ENCODE measurements at regions not wholly inside any gene's neighbourhood (a gene's known extent, or its start where the extent isn't known, plus 50 kb on each side); places are given as distances from the start of the nearest gene placed in this dataset.

- no peak for DNase-seq
Observed at GRCh38 chr5:3827624-3828023, 232.0 kb downstream of the IRX1 start.

DNA sequence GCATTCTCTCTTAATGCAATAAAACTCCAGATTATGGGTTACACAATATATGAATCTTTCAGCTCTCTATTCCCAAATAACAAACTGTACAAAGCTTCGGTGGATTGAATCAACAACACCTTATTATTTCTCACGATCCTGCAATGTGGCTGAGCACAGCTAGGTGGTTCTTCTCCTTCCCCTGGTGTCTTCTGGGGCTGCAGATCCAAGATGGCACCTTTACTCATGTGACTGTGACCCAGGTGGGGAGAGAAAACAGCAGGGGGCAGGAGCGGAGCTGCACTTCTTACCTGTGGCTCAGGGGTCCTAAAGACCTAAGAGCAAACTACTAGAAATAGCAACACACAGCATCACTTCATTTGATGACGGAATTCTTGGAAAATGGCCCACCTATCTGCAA, 233.1 kb downstream of the IRX1 start:
- DNase-seq: no peak

DNA sequence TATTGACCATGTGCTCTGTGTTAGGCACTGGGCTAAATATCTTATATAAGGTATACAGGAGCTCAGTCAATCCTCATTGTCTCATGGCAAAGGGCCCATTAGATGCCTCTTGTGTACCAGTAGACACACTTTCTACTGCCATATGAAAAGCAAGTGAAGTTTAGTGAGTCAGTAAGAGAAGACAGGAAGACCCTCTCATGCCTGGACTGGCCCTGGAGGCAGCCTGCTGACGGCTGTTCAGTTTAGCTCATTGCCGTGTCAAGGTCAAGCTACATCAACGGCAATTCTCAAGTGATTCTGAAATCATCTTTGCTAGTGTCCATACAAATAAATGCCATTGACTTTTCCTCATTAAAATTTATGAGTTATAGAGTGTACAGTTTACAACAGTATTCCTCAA, 237.9 kb downstream of the IRX1 start:
- no peak for DNase-seq

- no peak for DNase-seq
Observed at GRCh38 chr5:3835811-3836210, 240.2 kb downstream of the IRX1 start.

- DNase-seq: no peak
Observed at GRCh38 chr5:3836528-3836927, 240.9 kb downstream of the IRX1 start.

DNA sequence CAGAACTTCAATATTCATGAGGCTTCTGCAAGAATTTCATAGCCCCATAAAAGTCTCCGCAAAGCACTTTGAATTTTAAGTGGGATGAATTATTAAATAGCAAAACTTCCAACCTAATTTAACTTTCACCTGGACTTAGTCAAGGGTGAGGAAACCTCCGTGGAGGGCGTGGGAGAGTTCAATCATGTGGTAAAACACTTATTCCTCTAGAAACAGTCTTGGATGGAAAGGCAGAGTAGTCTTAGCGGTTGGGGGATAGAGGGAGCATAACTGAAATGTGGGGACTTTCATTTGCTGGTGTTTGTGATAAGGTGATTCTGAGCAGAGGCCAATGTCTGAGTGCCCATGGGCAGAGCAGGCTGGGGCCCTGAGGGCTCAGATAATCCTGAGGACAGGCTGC, 241.9 kb downstream of the IRX1 start:
- no peak for DNase-seq

DNA sequence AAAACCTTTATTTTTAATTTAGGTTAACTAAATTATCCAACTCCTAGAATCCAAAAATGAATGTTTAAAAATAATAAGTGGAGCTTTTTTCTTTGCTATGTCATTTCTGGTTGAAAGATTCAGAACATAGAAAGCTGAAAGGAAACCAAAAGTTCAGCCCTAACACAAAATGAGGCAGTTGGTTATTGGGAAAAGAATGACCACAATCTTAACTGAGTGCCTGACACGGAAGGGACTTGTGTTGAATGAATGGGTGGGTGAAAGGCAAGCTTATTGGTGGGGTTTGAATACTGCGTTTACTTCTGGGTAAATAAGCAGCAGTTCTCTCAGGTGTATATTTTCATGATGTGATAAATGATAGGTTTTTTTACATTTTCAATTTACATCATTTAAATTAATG, 243.5 kb downstream of the IRX1 start:
- no peak for DNase-seq

DNA sequence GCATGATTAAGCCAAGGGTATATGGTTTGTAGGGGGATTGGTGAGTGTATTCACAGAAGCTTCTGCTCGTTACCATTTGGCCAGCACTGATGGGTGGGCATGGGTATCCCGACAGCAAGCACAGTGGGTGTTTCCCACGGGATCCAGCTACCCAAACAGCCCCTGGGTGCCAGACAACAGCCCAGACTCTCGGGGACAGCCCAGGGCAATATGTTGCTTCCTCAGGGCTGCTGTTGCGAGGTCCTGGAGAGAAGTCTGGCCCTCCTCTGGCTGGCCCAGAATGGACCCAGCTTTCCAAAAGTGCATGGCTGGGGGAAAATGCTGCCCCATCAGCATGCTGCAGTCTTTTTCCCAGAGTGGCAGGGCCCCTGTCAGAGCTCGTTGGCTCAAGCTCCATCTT, 247.0 kb downstream of the IRX1 start:
- DNase-seq: no peak

GRCh38 chr5:3843706-3844105, 248.1 kb downstream of the IRX1 start:
- no peak for DNase-seq

DNA sequence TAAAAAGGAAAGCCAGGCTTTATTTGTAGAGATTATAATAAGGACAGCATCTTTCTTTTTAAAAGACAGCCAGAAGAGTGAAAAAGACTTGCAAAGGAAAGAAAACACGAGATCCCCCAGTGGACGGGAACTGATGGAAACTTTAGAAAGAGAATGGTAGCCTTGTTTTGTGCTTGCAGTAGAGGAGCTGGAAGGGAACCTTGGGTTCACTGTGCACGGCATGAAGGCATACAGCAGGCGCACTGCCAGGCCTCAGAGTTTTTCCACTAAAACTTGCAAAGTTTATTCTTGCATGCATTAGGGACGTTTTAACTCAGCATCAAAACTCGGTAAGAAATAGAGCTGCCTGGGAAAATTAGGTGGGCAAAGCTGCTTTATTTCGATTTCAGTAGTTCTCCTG, 248.6 kb downstream of the IRX1 start:
- DNase-seq: no peak

- DNase-seq: no peak
Observed at GRCh38 chr5:3845230-3845629, 249.6 kb downstream of the IRX1 start.

- no peak for DNase-seq
Observed at GRCh38 chr5:3852161-3852916, 256.7 kb downstream of the IRX1 start.

DNA sequence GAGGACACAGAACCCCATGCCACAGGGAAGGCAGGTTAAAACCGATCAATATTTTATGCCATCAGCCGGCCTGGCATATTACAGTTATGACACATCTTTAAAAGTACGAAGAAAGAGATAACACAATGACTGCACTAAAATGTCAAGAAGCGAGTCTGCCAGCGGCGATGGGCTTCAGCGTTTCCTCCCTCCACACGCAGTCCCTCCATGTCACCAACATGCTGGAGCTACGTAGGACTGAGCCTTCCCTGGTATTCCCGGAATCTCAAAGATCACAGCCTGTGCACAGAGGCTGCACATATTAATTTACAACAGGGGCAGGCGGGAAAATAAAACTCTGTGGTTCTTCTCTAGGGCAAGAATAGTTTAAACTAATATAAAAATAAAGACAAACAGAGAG, 257.7 kb downstream of the IRX1 start:
- no peak for DNase-seq

DNA sequence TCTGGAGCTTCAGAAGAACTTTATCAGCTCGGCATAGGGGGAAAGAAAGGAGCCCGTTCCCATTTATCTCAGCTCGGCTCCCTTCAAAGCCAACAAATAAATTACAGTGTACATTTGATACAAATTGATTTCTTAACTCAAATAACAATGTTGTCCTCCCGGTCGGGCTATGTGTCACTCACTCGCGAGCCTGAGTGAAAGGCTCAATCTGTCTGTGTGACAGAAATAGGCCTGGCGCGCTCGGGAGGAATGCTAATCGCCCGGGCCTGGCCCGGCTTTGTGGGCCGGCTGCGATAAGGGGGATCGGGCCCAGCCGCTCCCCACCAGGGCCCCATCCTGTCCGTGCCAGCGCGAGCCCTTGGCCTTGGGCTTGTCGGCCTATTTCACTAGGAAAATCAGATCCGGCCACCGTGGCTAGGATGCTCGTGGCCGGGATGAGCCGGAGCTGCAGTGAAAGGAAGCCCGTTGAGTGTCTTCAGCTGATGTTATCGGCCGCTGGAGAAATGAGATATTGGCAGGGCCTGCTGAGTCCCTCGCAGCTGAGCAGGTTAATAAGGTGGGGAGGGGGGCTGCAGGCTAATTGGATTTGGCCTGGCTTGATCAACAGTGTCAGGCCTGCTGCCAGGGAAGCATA, 258.7 kb downstream of the IRX1 start:
- no peak for DNase-seq

GRCh38 chr5:3856036-3856435, 260.4 kb downstream of the IRX1 start:
- DNase-seq: no peak

DNA sequence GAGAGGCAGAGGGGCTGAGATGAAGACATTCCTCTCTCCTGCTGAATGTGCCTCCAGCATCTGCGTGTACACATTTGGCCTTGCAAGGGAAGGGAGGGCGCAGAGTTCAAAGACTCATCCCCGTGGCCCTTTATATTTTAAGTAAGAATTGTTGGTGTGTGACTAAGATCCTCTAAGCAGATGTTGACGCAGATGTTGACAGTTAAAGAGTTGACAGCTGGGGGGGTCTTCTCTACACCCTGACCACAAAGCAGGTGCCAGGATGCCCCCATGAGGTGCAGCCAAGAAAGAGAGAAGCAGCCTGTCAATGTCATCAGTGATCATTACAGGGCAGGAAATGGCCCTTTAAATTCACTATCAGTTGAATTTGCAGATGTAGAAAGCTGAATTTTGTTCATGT, 262.9 kb downstream of the IRX1 start:
- no peak for DNase-seq

DNA sequence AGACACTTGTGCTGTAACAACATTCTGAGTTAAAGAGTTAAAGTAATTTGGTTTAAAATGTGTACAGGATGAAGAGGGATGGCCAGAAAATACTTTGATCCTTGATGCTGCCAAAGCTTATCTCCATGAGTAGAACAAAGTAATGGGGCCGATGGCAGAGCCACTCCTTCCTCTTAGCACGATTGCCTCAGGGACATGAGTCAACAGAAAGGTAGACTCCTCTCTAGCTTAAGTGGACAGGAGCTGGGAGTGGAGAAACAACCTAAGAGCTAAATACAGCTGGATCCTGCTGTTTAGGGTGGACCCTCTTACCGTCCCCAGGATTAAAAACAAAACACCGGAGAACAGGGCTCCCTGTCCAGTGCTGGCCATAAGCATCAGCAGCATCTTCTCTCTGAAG, 267.3 kb downstream of the IRX1 start:
- DNase-seq: no peak

DNA sequence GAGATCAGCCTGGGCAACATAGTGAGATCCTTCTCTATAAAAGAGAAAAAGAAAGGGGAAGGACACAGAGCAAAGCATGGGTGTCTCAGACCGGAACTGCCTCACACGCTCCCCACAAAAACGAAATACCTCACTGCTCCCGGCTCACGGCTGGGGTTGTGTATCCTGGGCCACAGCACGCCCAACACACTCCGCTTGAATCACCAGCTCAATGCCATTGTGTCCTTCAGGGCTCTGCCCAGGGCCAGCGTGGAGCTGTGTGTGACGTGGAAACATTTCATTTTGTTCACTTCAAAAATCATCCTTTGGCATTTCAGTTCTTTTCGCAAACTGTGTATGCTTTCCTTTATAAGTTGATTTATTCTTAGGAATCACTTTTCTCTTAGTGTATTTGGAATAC, 279.5 kb downstream of the IRX1 start:
- DNase-seq: no peak

DNA sequence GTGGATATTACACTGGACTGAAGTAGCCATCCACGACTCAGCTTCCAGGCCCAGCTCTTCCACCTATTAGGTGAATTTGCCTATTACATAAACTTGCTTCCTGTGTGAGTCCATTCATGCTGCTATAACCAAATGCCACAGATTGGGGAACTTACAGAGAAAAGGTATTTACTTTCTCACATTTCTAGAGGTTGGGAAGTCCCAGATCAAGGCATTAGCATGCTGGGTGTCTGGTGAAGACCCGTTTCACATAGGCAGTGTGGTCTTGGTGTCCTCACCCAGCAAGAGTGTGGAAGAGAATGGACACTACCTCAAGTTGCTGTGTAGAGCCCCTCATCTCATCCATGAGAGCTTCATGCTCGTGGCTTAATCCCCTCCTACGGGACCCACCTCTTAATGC, 282.6 kb downstream of the IRX1 start:
- no peak for DNase-seq

DNA sequence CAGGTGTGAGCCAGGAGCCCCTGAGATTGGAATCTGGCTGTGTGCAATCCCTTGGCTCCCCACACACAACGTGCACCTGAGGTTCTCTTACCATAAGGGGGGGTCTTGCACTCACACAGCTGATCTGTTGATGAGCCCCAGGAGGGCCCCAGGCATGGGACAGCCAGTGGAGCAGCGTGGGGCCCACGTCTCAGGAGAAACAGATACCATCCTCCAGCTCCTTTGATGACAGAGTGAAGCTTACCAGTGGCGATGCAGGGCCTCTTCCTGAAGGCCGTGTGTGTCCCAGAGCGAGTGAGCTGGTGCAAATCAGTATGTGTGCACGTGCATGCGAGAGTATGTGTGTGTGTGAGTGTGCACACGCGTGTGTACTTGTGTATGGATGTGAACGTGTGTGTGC, 287.4 kb downstream of the IRX1 start:
- no peak for DNase-seq

GRCh38 chr5:3886524-3887451, 291.2 kb downstream of the IRX1 start:
- no peak for DNase-seq

- DNase-seq: no peak
Observed at GRCh38 chr5:3888310-3888709, 292.7 kb downstream of the IRX1 start.

- DNase-seq: no peak
Observed at GRCh38 chr5:3889412-3890142, 293.9 kb downstream of the IRX1 start.

All from NCI-H1930 (cell line).